Sigmoid colon (tissue), 6 donors: ENCODE measurements at regions not wholly inside any gene's neighbourhood (a gene's known extent, or its start where the extent isn't known, plus 50 kb on each side); places are given as distances from the start of the nearest gene placed in this dataset.

Experiments used
- DNase-seq: peaks from one replicate; pipeline ENCODE4 v3.0.0-alpha.2; 2019
- H3K27ac ChIP-seq, 4 donors: fragments of 200-600 bp; sonication (generic); one replicate each; pipeline ENCODE4 v1.5.1; 2016 to 2019; ENCODE audit warnings: mild to moderate bottlenecking in 1 of 4
- H3K27me3 ChIP-seq, 3 donors: fragments of 200-600 bp; sonication (generic); one replicate each; pipeline ENCODE4 v1.5.1; 2019; ENCODE audit warnings: mild to moderate bottlenecking in 1 of 3
- H3K36me3 ChIP-seq, 4 donors: fragments of 200-600 bp; sonication (generic); one replicate each; pipeline ENCODE4 v1.5.1; 2016 to 2019
- H3K4me1 ChIP-seq, 4 donors: fragments of 200-600 bp; sonication (generic); one replicate each; pipeline ENCODE4 v1.5.1; 2017 to 2019
- H3K4me3 ChIP-seq, 4 donors: fragments of 200-600 bp; sonication (generic); one replicate each; pipeline ENCODE4 v1.5.1; 2017 to 2019; ENCODE audit warnings: mild to moderate bottlenecking in 2 of 4, moderate library complexity in 1 of 4
- H3K9me3 ChIP-seq, 4 donors: fragments of 200-600 bp in 3 of 4; sonication (generic) in 3 of 4; one replicate each; pipeline versions ENCODE4 v1.5.1 to v1.6.1; 2013 to 2019
- EP300 ChIP-seq, 4 donors: sonication (generic); formaldehyde crosslinking; IDR thresholded peaks; one replicate each; pipeline ENCODE4 v1.6.1; 2017; ENCODE audit warnings: antibody characterized with exemption in 4 of 4
- POLR2A ChIP-seq, 2 donors: fragments of 450-650 bp; IDR thresholded peaks; one replicate each; pipeline ENCODE4 v1.6.1; 2016; ENCODE audit warnings: antibody characterized with exemption in 2 of 2, mild to moderate bottlenecking in 2 of 2, moderate library complexity in 2 of 2
- POLR2AphosphoS5 ChIP-seq, 4 donors: sonication (generic); formaldehyde crosslinking; IDR thresholded peaks; one replicate each; pipeline ENCODE4 v1.6.1; 2017; ENCODE audit warnings: antibody characterized with exemption in 4 of 4
- WGBS, 2 donors: extraction: QIAGEN DNeasy Blood & Tissue Kit; methylation state at CpG; one replicate each; pipeline ENCODE4 v1.1.7; 2013; 5-methylcytosine and 5-hydroxymethylcytosine counted together
- intact Hi-C: fragments of 100-400 bp; cut with DNase I; formaldehyde crosslinking; loops from one replicate; pipeline ENCODE4 v1.15.1; 2023
- TF ChIP-seq, protein P1 (sequence below), 4 experiments: fragments of 450-650 bp in 3 of 4; fragments of 200-600 bp in 1 of 4; IDR thresholded peaks; one replicate each; pipeline ENCODE4 v1.5.1; 2016 to 2019; ENCODE audit warnings: antibody characterized with exemption in 4 of 4, mild to moderate bottlenecking in 3 of 4, moderate library complexity in 2 of 4
- donor health status: healthy with polysubstance abuse.
- donor health status: healthy.

DNA sequence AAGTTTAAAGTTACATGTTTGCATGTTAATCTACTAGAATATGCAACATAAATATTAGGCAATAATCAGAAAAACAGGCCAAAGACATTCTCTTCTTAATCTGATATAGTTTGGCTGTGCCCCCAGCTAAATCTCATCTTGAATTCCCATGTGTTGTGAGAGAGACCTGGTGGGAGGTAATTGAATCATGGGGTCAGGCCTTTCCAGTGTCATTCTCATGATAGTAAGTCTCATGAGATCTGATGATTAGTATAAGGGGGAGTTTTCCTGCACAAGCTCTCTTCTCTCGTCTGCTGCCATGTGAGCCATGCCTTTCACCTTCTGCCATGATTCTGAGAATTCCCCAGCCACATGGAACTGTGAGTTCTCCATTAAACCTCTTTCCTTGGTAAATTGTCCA lies 1241.7 kb upstream of the ADGRB3 start:
- TF ChIP-seq POLR2AphosphoS5 (IDR thresholded peaks at IDR 0.05) (no peak), EP300 (IDR thresholded peaks at IDR 0.05) (no peak), POLR2A (IDR thresholded peaks at IDR 0.05) (no peak)
- TF ChIP-seq, protein P1, sequence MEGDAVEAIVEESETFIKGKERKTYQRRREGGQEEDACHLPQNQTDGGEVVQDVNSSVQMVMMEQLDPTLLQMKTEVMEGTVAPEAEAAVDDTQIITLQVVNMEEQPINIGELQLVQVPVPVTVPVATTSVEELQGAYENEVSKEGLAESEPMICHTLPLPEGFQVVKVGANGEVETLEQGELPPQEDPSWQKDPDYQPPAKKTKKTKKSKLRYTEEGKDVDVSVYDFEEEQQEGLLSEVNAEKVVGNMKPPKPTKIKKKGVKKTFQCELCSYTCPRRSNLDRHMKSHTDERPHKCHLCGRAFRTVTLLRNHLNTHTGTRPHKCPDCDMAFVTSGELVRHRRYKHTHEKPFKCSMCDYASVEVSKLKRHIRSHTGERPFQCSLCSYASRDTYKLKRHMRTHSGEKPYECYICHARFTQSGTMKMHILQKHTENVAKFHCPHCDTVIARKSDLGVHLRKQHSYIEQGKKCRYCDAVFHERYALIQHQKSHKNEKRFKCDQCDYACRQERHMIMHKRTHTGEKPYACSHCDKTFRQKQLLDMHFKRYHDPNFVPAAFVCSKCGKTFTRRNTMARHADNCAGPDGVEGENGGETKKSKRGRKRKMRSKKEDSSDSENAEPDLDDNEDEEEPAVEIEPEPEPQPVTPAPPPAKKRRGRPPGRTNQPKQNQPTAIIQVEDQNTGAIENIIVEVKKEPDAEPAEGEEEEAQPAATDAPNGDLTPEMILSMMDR (IDR thresholded peaks at IDR 0.05), result no peak
- 78 to 83% methylated on average over 1 of the region's 1 CpG for WGBS, 2 donors
- intact Hi-C loops, result no loop called here

DNA sequence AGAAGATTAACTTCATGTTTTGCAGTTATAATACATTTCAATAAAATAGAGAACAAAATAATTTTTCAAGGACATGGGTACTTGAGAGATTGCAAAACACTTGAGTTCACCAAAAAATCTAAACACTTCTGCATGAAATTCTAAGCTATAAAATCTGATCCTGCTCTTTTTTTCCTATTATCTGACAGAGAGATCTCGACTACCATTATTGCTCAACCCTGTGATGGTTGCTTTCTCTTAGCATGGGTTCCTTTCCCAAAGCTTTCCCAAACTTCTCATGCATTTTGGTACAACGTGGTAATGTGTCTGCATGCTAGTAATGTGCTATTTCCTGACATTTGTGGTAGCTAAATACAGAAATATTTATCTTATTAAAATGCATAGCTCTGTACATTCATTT lies 1243.1 kb upstream of the ADGRB3 start:
- TF ChIP-seq EP300 (IDR thresholded peaks at IDR 0.05) (no peak), POLR2AphosphoS5 (IDR thresholded peaks at IDR 0.05) (no peak), POLR2A (IDR thresholded peaks at IDR 0.05) (no peak)
- TF ChIP-seq, protein P1 (IDR thresholded peaks at IDR 0.05), result no peak
- intact Hi-C loops, result no loop called here
- WGBS, 2 donors, result 28 to 46% methylated on average over 2 of the region's 2 CpGs
- no peak overlapping the region for H3K4me3 ChIP-seq
- no peak for DNase-seq
- H3K9me3 ChIP-seq, result no peaks in the 10 kb centered on the region
- H3K27me3 ChIP-seq, result no peaks in the 10 kb centered on the region
- no peak overlapping the region for H3K27ac ChIP-seq
- H3K4me1 ChIP-seq, result no peaks in the 10 kb centered on the region
- no peaks in the 10 kb centered on the region for H3K36me3 ChIP-seq

More for the DNA sequence above, 1241.7 kb upstream of the ADGRB3 start:
- Histone ChIP-seq H3K36me3 (no peaks in the 10 kb centered on the region), H3K27ac (no peak overlapping the region), H3K9me3 (no peaks in the 10 kb centered on the region), H3K4me3 (no peak overlapping the region), H3K27me3 (no peaks in the 10 kb centered on the region), H3K4me1 (no peaks in the 10 kb centered on the region)
- no peak for DNase-seq

DNA sequence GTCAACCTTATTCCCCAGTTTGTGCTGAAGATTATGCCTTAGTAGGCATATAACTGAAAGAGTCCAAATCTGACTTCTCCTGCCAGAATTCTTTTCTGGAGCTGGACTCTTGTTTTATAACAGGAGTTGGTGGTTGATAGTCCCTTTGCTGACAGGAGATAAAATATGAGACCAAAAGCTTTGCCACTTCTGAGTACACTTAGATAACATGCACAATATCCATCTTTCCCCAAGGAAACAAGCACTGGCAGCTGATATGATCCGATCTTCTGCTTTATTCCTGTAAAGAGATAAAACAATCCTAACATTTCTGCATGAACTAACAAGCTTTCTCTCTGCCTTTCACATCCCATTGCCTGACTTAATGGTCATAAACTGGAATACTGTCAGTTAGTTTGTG lies 1265.4 kb upstream of the ADGRB3 start:
- Histone ChIP-seq H3K4me3 (no peak overlapping the region), H3K27me3 (no peaks in the 10 kb centered on the region), H3K27ac (no peak overlapping the region), H3K36me3 (no peaks in the 10 kb centered on the region), H3K9me3 (no peaks in the 10 kb centered on the region), H3K4me1 (no peaks in the 10 kb centered on the region)
- intact Hi-C loops, result no loop called here
- 66 to 71% methylated on average over 1 of the region's 1 CpG for WGBS, 2 donors
- TF ChIP-seq EP300 (IDR thresholded peaks at IDR 0.05) (no peak), POLR2A (IDR thresholded peaks at IDR 0.05) (no peak), POLR2AphosphoS5 (IDR thresholded peaks at IDR 0.05) (no peak)
- TF ChIP-seq, protein P1 (IDR thresholded peaks at IDR 0.05), result no peak
- DNase-seq, result no peak

DNA sequence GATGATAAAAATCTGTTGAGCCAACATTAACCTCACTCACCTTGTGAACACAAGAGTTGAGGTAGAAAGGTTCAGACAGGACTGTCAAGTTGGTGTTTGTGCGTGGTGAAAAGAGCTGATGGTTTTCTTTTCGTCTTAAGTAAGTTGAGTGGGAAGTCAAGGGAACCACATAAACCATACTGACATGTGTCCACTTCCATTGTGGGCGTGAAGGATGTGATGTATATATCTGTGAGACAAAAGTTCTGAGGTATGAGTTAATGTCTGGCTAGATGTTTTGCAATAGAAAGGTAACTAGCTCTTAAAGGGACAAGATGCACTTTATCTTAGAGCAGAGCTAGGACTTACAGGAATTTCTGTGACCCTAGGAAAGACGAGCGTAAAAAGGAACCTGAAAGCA lies 1272.1 kb upstream of the ADGRB3 start:
- no peaks in the 10 kb centered on the region for H3K9me3 ChIP-seq
- no peaks in the 10 kb centered on the region for H3K4me1 ChIP-seq
- DNase-seq, result no peak
- no peak overlapping the region for H3K27ac ChIP-seq
- H3K36me3 ChIP-seq, result no peaks in the 10 kb centered on the region
- H3K27me3 ChIP-seq, result no peaks in the 10 kb centered on the region
- WGBS, 2 donors, result 85 to 89% methylated on average over 5 of the region's 5 CpGs
- H3K4me3 ChIP-seq, result no peak overlapping the region
- TF ChIP-seq POLR2AphosphoS5 (IDR thresholded peaks at IDR 0.05), result no peak
- no peak for TF ChIP-seq POLR2A (IDR thresholded peaks at IDR 0.05)
- no peak for TF ChIP-seq EP300 (IDR thresholded peaks at IDR 0.05)
- TF ChIP-seq, protein P1 (IDR thresholded peaks at IDR 0.05), result no peak
- intact Hi-C loops, result no loop called here

DNA sequence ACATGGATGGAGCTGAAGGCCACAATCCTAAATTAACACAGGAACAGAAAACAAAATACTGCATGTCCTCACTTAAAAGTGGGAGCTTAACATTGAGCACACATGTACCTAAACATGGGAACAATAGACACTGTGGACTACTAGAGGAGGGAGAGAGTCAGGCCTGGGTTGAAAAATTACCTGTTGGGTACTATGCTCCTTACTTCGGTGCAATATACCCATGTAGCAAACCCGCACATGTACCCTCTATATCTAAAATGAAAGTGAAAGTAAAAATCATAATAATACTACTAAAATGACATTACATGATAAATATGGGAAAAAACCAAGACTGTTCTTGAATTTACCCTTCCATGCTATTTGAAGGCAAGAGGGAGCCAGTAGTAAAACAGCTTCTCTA lies 1273.8 kb upstream of the ADGRB3 start:
- no peak overlapping the region for H3K27ac ChIP-seq
- H3K36me3 ChIP-seq, result no peaks in the 10 kb centered on the region
- intact Hi-C loops, result no loop called here
- H3K27me3 ChIP-seq, result no peaks in the 10 kb centered on the region
- DNase-seq, result no peak
- TF ChIP-seq EP300 (IDR thresholded peaks at IDR 0.05) (no peak), POLR2AphosphoS5 (IDR thresholded peaks at IDR 0.05) (no peak)
- TF ChIP-seq, protein P1 (IDR thresholded peaks at IDR 0.05), result no peak
- H3K4me3 ChIP-seq, result no peak overlapping the region
- WGBS, 2 donors, result 93 to 95% methylated on average over 2 of the region's 2 CpGs
- no peaks in the 10 kb centered on the region for H3K4me1 ChIP-seq
- H3K9me3 ChIP-seq, result no peaks in the 10 kb centered on the region
